Natural killer cell (primary cell): ENCODE measurements at regions not wholly inside any gene's neighbourhood (a gene's known extent, or its start where the extent isn't known, plus 50 kb on each side); places are given as distances from the start of the nearest gene placed in this dataset.
"Not testable (repeated sequence)": the region's sequence is repeated elsewhere in the genome, so short reads cannot be mapped to it uniquely, and the experiment has no call there.

ENCODE experiments used
- ATAC-seq, 3 donors: fragments of 150-1000 bp in 2 of 3; fragments of 200-7000 bp in 1 of 3; cut with Tn5 transposase; 1 replicate in 1 of 3; 2 replicates in 2 of 3; pipeline ENCODE4 v1.10.0; 2021; ENCODE audit warnings: mild to moderate bottlenecking in 2 of 3, moderate library complexity in 2 of 3
- DNase-seq, 2 donors: peaks; one replicate each; pipeline versions ENCODE4 v3.0.0 to v3.0.0-alpha.2; 2013 to 2021; ENCODE audit warnings: mixed read lengths in 1 of 2
- H3K27ac ChIP-seq: one replicate; pipeline ENCODE4 v1.5.1; 2013; ENCODE audit warnings: mild to moderate bottlenecking, low read length
- H3K27me3 ChIP-seq: one replicate; pipeline ENCODE4 v1.6.1; 2013; ENCODE audit warnings: low read length; ENCODE audit not compliant: control insufficient read depth, insufficient read depth
- H3K36me3 ChIP-seq: one replicate; pipeline ENCODE4 v1.6.1; 2013; ENCODE audit warnings: low read length; ENCODE audit not compliant: control insufficient read depth, insufficient read depth
- H3K4me1 ChIP-seq: one replicate; pipeline ENCODE4 v1.6.1; 2013; ENCODE audit warnings: low read length; ENCODE audit not compliant: control insufficient read depth, insufficient read depth
- H3K4me3 ChIP-seq: one replicate; pipeline ENCODE4 v1.5.1; 2013; ENCODE audit warnings: low read length
- H3K9me3 ChIP-seq: one replicate; pipeline ENCODE4 v1.6.1; 2013; ENCODE audit warnings: low read length; ENCODE audit not compliant: control insufficient read depth, insufficient read depth
- H3K27ac Mint-ChIP-seq, 2 donors: one replicate each; pipeline ENCODE4 v1.8.0; 2022; ENCODE audit warnings: mild to moderate bottlenecking in 2 of 2, mixed read lengths in 2 of 2, moderate library complexity in 1 of 2
- H3K27me3 Mint-ChIP-seq, 2 donors: one replicate each; pipeline ENCODE4 v1.8.0; 2022; ENCODE audit warnings: low read depth in 2 of 2, mixed read lengths in 2 of 2
- H3K36me3 Mint-ChIP-seq: one replicate; pipeline ENCODE4 v1.8.0; 2022; ENCODE audit warnings: mixed read lengths
- H3K4me1 Mint-ChIP-seq, 2 donors: one replicate each; pipeline ENCODE4 v1.8.0; 2022; ENCODE audit warnings: mixed read lengths in 2 of 2
- H3K4me3 Mint-ChIP-seq: one replicate; pipeline ENCODE4 v1.8.0; 2022; ENCODE audit warnings: mild to moderate bottlenecking, moderate library complexity, mixed read lengths
- H3K9me3 Mint-ChIP-seq, 2 donors: one replicate each; pipeline ENCODE4 v1.8.0; 2022; ENCODE audit warnings: mixed read lengths in 2 of 2
- WGBS: methylation state at CpG from one replicate; pipeline ENCODE4 v1.1.7; 2013; ENCODE audit warnings: missing lambda C conversion rate; ENCODE audit not compliant: insufficient coverage; 5-methylcytosine and 5-hydroxymethylcytosine counted together
- intact Hi-C: fragments of 100-400 bp; cut with micrococcal nuclease; formaldehyde crosslinking; loops from one replicate; pipeline ENCODE4 v1.14.2; 2022

DNA sequence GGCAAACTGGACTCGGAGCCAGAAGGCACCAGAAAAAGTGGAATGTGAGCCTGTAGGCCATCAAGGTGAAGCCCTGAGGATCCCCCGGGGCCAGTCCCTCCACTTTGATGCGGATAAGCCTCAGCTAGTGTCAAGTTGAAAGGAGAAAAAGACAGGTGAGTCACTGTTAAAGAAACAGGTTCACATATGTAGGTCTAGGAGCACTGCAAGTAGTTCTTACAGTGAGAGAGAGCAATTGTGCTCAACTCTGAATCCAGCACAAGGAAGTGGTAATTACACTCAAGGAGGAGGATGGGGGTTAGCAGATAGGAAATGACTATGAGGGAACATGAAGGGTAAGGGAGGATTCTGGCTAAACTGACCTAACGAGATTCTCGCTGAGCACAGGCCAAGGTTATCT is 157.5 kb upstream of the PTPN20 start:
- intact Hi-C loops, H3K4me3 Mint-ChIP-seq, H3K27ac Mint-ChIP-seq, H3K4me1 ChIP-seq, H3K27ac ChIP-seq, H3K36me3 ChIP-seq, H3K27me3 ChIP-seq, H3K4me3 ChIP-seq, H3K27me3 Mint-ChIP-seq, H3K9me3 ChIP-seq, H3K4me1 Mint-ChIP-seq, H3K36me3 Mint-ChIP-seq, DNase-seq, H3K9me3 Mint-ChIP-seq: not testable (repeated sequence)
- peak in 1 of 3 donors; percentile 26 for ATAC-seq
- WGBS, result no CpG with 5 or more reads among the region's 5 CpGs

DNA sequence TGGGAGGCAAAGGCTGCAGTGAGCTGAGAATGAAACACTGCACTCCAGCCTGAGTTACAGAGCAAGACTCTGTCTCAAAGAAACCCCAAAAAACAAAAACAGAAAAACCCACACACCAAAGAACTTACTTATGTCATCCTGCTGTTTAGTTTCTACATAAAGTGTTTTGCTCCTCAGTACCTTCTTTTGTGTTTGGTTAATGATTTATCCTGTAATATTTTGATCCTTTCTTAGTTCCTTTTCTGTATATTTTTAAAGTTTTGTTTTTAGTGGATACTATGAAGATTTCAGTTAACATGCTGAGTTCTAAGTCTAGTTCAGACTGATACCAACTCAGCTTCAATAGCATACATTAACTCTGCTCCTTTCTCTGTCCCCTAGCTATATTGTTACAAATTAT is 149.8 kb upstream of the PTPN20 start:
- H3K27ac Mint-ChIP-seq, H3K36me3 ChIP-seq, ATAC-seq, H3K4me3 Mint-ChIP-seq, H3K4me1 ChIP-seq, H3K4me3 ChIP-seq, H3K27me3 Mint-ChIP-seq, intact Hi-C loops, H3K9me3 ChIP-seq, H3K27me3 ChIP-seq, H3K36me3 Mint-ChIP-seq, DNase-seq, H3K9me3 Mint-ChIP-seq, H3K27ac ChIP-seq, H3K4me1 Mint-ChIP-seq: not testable (repeated sequence)

DNA sequence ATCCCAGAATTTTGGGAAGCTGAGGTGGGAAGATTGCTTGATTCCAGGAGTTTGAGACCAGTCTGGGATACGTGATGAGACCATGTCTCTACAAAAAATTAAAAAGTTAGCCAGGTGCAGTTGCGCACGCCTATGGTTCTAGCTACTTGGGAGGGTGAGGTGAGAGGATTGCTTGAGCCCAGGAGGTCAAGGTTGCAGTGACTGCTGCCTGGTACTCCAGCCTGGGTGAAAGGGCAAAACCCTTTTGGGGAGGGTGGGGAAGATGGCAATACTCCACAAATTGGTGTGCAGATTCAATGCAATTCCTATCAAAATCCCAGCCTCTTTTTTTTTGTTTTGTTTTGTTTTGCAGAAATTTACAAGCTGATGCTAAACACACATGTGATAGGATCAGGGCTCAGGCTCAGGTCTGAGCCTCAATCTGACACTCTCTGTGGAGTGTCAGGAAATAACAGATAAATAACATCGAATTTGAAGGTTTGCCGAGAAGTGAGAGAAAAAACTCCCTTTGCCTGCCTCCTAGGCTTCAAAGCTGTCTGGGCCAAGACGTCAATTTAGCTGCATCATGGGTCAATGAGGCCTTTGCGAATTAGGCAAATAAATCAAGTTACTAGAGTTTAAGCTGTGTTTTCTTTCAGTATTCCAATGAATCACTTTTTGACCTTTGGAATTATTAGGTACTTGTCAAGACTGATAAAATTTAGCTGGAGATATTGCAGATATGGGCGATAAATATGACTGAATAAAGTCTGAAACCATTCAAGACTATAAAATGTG is 142.5 kb upstream of the PTPN20 start:
- H3K4me3 Mint-ChIP-seq, H3K4me3 ChIP-seq, H3K4me1 Mint-ChIP-seq, intact Hi-C loops, H3K9me3 Mint-ChIP-seq, H3K27me3 Mint-ChIP-seq, H3K9me3 ChIP-seq, H3K4me1 ChIP-seq, H3K27me3 ChIP-seq, ATAC-seq, H3K27ac Mint-ChIP-seq, H3K36me3 ChIP-seq, H3K36me3 Mint-ChIP-seq, H3K27ac ChIP-seq, DNase-seq: not testable (repeated sequence)
- WGBS, result no CpG with 5 or more reads among the region's 8 CpGs

DNA sequence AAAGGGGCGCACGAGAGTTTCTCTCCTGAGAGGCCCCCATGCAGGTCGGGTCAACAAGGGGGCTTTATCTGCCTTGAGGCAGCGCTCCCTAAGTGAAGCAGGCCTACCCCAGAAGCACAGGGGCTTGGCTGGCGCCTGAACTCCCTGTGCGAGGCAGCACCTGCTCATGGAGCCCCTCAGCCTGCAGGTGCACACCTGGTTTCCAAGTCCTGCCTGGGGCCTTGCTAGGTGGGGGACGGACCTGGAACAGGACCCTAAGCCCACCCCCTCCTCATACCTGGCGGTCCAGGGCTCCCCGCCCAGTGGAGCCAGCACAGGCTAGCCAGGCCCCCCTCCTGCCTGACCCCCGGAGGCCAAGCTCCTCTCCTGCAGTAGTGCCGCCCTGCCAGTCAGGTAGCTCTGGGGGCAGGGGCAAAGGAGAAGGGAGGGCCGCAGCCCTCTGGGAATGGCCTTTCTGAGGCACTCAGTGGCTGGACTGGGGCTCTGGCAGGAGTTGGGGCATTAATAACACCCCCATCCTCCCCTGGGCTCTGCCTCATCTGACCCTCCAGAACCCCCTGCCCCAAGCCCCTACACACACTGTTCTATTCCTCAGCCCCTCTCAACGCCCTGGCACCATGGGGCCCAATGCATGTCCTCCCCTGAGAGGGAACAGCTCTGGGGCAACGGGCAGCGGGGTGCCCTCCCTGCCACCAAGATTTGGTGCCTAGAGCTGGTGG is 137.9 kb upstream of the PTPN20 start:
- H3K27me3 Mint-ChIP-seq, H3K9me3 Mint-ChIP-seq, H3K27ac Mint-ChIP-seq, DNase-seq, H3K36me3 Mint-ChIP-seq, H3K36me3 ChIP-seq, H3K9me3 ChIP-seq, H3K27ac ChIP-seq, H3K4me3 ChIP-seq, H3K4me1 Mint-ChIP-seq, H3K4me3 Mint-ChIP-seq, H3K4me1 ChIP-seq, intact Hi-C loops, H3K27me3 ChIP-seq: not testable (repeated sequence)
- WGBS, result no CpG with 5 or more reads among the region's 15 CpGs
- peak in 1 of 3 donors; percentile 6 for ATAC-seq

DNA sequence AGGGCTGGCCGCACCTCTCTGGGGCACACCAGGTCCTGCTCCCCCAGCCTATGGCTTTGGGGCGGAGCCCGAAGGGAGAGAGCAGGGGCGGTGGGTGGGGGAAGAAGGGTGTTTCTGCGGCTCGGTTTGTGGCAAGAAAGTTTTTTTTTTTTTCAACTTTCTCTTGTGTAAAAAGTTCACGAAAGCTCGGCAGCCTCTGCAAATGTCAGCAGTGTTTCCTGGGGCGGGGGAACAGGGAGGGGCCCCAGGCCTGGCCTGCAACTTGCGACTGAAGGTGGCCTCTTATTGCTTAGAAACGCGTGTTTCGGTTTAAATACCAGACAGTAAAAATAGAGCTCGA is 137.4 kb upstream of the PTPN20 start:
- not testable (repeated sequence) for H3K9me3 Mint-ChIP-seq

DNA sequence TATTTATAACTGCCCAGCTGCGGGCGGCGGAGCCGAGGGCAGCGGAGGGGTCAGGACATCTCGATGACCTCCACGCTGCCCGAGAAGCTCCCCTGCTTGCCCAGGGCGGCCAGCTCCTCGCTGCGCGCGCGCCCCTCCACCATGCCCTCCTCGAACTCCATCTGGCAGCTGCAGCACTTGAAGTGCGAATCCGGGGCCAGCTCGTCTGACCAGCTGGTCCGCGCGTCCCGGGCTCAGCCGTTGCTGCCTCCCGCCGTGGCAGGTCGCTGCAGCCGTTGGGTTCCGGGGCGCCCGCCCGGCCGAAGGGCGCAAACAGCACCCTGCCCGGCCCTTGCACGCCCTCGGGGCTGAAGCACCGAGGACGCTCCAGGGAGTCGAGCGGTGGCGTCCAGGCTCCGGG is 136.9 kb upstream of the PTPN20 start:
- H3K4me1 Mint-ChIP-seq, intact Hi-C loops, H3K27me3 Mint-ChIP-seq, ATAC-seq, H3K36me3 ChIP-seq, H3K4me1 ChIP-seq, H3K36me3 Mint-ChIP-seq, H3K4me3 ChIP-seq, H3K27ac ChIP-seq, H3K9me3 ChIP-seq, DNase-seq, H3K27me3 ChIP-seq, H3K27ac Mint-ChIP-seq, H3K9me3 Mint-ChIP-seq, H3K4me3 Mint-ChIP-seq: not testable (repeated sequence)
- WGBS, result no CpG with 5 or more reads among the region's 42 CpGs

More for the DNA sequence above, 137.4 kb upstream of the PTPN20 start:
- H3K4me3 Mint-ChIP-seq, H3K4me1 ChIP-seq, intact Hi-C loops, H3K36me3 Mint-ChIP-seq, H3K27ac Mint-ChIP-seq, H3K27me3 Mint-ChIP-seq, H3K9me3 ChIP-seq, H3K27ac ChIP-seq, H3K4me1 Mint-ChIP-seq, H3K4me3 ChIP-seq, H3K36me3 ChIP-seq, H3K27me3 ChIP-seq: not testable (repeated sequence)
- DNase-seq, result peak in 1 of 2 donors; percentile 19
- 33% methylated on average over 5 of the region's 14 CpGs for whole genome bisulfite sequencing
- peak in 2 of 3 donors; percentile 7 to 38 for ATAC-seq

DNA sequence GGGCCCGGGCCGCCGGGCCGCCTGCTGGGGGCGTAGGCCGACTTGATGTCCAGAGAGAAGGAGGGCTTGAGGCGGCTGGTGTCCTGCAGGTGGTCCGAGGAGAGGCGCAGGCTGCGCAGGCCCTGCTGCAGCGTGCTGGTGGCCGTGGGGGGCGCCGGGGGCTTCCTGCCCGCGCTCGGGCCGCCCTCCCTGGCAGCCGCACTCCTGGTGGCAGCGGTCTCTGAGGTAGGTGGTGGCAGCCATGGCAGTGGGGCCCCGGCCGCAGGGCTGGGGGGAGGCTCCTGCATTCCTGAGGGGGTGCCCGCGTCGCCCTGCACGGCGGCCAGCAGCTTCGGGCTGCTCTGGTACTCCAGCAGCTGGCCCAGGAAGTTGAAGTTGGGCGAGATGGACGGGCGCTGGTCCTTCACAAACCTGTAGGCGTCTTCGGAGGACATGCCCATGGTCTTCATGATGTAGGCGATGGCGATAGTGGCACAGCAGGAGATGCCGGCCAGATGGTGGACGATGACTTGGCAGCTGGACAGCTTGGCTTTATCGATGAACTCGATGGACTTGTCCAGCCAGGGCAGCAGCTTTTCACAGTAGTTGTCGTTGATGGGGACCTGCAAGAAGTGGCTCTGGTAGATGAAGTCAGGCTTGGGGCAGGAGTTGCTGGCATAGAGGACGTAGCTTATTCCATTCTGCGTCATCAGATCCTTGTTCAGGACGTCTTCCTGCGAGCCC is 136.1 kb upstream of the PTPN20 start:
- H3K9me3 ChIP-seq, H3K36me3 Mint-ChIP-seq, H3K27ac ChIP-seq, H3K4me1 Mint-ChIP-seq, H3K27ac Mint-ChIP-seq, H3K27me3 ChIP-seq, H3K9me3 Mint-ChIP-seq, H3K4me3 Mint-ChIP-seq, H3K4me1 ChIP-seq, ATAC-seq, intact Hi-C loops, DNase-seq, H3K4me3 ChIP-seq, H3K36me3 ChIP-seq, H3K27me3 Mint-ChIP-seq: not testable (repeated sequence)
- 89% methylated on average over 7 of the region's 44 CpGs for WGBS
